Smooth muscle cell (in vitro differentiated cells): ENCODE measurements at regions not wholly inside any gene's neighbourhood (a gene's known extent, or its start where the extent isn't known, plus 50 kb on each side); places are given as distances from the start of the nearest gene placed in this dataset.

Source experiments
- DNase-seq: peaks from one replicate; lab custom pipeline; 2025; ENCODE audit not compliant: unreplicated experiment; lab: John Stamatoyannopoulos, UW
- H2AFZ ChIP-seq: fragments of 200-600 bp; sonication (generic); 2 replicates; pipeline ENCODE4 v1.6.0; 2016; ENCODE audit warnings: antibody characterized with exemption, low read depth, mild to moderate bottlenecking
- H3F3A ChIP-seq: fragments of 200-600 bp; sonication (generic); 2 replicates; pipeline ENCODE4 v1.6.0; 2017; ENCODE audit warnings: antibody characterized with exemption, low read depth
- H3K27ac ChIP-seq: fragments of 200-600 bp; sonication (generic); 2 replicates; pipeline ENCODE4 v1.5.1; 2016; ENCODE audit warnings: low read depth, mild to moderate bottlenecking
- H3K27me3 ChIP-seq: fragments of 200-600 bp; sonication (generic); 2 replicates; pipeline ENCODE4 v1.6.1; 2016; ENCODE audit warnings: low read depth, mild to moderate bottlenecking
- H3K36me3 ChIP-seq: fragments of 200-600 bp; sonication (generic); 2 replicates; pipeline ENCODE4 v1.5.1; 2016; ENCODE audit warnings: low read depth
- H3K4me1 ChIP-seq: fragments of 200-600 bp; sonication (generic); 2 replicates; pipeline ENCODE4 v1.5.1; 2016; ENCODE audit warnings: low read depth
- H3K4me2 ChIP-seq: fragments of 200-600 bp; sonication (generic); 2 replicates; pipeline ENCODE4 v1.6.0; 2016; ENCODE audit warnings: mild to moderate bottlenecking
- H3K4me3 ChIP-seq: fragments of 200-600 bp; sonication (generic); 2 replicates; pipeline ENCODE4 v1.5.1; 2016; ENCODE audit warnings: mild to moderate bottlenecking
- H3K79me2 ChIP-seq: fragments of 200-600 bp; sonication (generic); 2 replicates; pipeline ENCODE4 v1.6.0; 2016; ENCODE audit warnings: low read depth, mild to moderate bottlenecking
- H3K9ac ChIP-seq: fragments of 200-600 bp; sonication (generic); 2 replicates; pipeline ENCODE4 v1.6.0; 2016; ENCODE audit warnings: low read depth
- H3K9me3 ChIP-seq: fragments of 200-600 bp; sonication (generic); replicated peaks from 2 replicates; pipeline ENCODE4 v1.5.1; 2016; ENCODE audit warnings: low read depth
- H4K20me1 ChIP-seq: fragments of 200-600 bp; sonication (generic); 2 replicates; pipeline ENCODE4 v1.6.0; 2016; ENCODE audit warnings: low read depth
- WGBS: methylation state at CpG from one replicate; pipeline ENCODE4 v1.1.7; 2016; ENCODE audit warnings: low lambda C conversion rate; 5-methylcytosine and 5-hydroxymethylcytosine counted together
- TF ChIP-seq, protein P1 (sequence below): fragments of 200-600 bp; sonication (generic); IDR thresholded peaks from 2 replicates; pipeline ENCODE4 v1.5.1; 2017; ENCODE audit warnings: borderline replicate concordance, mild to moderate bottlenecking, antibody characterized with exemption; ENCODE audit not compliant: insufficient read depth, poor library complexity, severe bottlenecking

DNA sequence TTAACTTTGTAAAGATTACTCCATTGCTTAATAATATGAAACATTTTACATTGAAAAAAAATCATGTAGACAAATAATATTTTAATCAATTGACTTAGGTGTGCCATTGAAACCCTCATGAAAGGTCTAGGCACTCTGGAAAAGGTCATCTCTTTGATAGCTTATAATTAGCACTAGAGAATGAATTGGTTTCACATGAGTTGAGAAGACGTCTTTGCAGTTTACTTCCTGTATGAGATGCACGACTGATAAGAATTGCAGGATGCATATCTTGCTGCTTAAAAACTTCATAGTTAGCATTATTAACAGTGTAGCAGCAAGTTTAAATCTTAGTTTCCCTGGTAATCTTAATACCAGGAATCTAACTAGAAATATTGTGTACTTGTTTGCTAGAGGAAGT is 614.2 kb upstream of the COBL start:
- WGBS: 85% methylated on average over 2 of the region's 2 CpGs
- TF ChIP-seq, protein P1, sequence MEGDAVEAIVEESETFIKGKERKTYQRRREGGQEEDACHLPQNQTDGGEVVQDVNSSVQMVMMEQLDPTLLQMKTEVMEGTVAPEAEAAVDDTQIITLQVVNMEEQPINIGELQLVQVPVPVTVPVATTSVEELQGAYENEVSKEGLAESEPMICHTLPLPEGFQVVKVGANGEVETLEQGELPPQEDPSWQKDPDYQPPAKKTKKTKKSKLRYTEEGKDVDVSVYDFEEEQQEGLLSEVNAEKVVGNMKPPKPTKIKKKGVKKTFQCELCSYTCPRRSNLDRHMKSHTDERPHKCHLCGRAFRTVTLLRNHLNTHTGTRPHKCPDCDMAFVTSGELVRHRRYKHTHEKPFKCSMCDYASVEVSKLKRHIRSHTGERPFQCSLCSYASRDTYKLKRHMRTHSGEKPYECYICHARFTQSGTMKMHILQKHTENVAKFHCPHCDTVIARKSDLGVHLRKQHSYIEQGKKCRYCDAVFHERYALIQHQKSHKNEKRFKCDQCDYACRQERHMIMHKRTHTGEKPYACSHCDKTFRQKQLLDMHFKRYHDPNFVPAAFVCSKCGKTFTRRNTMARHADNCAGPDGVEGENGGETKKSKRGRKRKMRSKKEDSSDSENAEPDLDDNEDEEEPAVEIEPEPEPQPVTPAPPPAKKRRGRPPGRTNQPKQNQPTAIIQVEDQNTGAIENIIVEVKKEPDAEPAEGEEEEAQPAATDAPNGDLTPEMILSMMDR: no peak
- no peak overlapping the region for H3K4me3 ChIP-seq

DNA sequence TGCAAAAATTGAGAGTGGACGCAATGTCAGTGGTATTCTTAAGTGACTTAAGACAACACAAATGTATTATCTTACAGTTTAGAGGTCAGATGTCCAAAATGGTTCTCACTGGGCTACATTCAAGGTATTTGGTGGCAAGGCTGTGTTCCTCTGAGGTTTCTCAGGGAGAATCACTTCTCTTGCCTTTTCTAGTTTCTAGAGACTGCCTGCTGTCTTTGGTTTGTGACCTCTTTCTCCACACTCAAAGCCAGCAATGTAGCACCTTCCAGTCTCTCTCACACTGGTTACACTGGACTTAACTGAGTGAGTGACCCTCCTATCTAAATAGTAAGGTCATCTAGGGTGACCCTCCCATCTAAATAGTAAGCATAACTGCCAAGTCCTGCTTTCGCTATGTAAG is 613.2 kb upstream of the COBL start:
- Histone ChIP-seq H3K4me1 (no peaks in the 10 kb centered on the region), H3F3A (no peaks in the 10 kb centered on the region), H3K4me3 (no peak overlapping the region), H3K27me3 (no peaks in the 10 kb centered on the region), H4K20me1 (no peaks in the 10 kb centered on the region), H3K9me3 (no peaks in the 10 kb centered on the region), H3K4me2 (no peak overlapping the region), H2AFZ (no peak overlapping the region), H3K9ac (no peak overlapping the region), H3K79me2 (no peaks in the 10 kb centered on the region), H3K36me3 (no peaks in the 10 kb centered on the region), H3K27ac (no peak overlapping the region)
- TF ChIP-seq, protein P1: no peak
- DNase-seq: no peak
- 50% methylated on average over 2 of the region's 2 CpGs for WGBS

More for the DNA sequence above, 614.2 kb upstream of the COBL start:
- H3K27ac ChIP-seq: no peak overlapping the region
- no peaks in the 10 kb centered on the region for H3K9me3 ChIP-seq
- no peaks in the 10 kb centered on the region for H3K27me3 ChIP-seq
- no peaks in the 10 kb centered on the region for H4K20me1 ChIP-seq
- H2AFZ ChIP-seq: no peak overlapping the region
- H3F3A ChIP-seq: no peaks in the 10 kb centered on the region
- H3K9ac ChIP-seq: no peak overlapping the region
- no peaks in the 10 kb centered on the region for H3K79me2 ChIP-seq
- H3K4me1 ChIP-seq: no peaks in the 10 kb centered on the region
- DNase-seq: no peak
- no peak overlapping the region for H3K4me2 ChIP-seq
- no peaks in the 10 kb centered on the region for H3K36me3 ChIP-seq

GRCh38 chr7:51927738-51928137 is 611.1 kb upstream of the COBL start:
- Histone ChIP-seq H3K27me3 (no peaks in the 10 kb centered on the region), H3K4me1 (no peaks in the 10 kb centered on the region), H3K9me3 (no peaks in the 10 kb centered on the region), H3F3A (no peaks in the 10 kb centered on the region), H3K79me2 (no peaks in the 10 kb centered on the region), H3K4me3 (no peak overlapping the region), H3K4me2 (no peak overlapping the region), H2AFZ (no peak overlapping the region), H3K9ac (no peak overlapping the region), H3K27ac (no peak overlapping the region), H4K20me1 (no peaks in the 10 kb centered on the region), H3K36me3 (no peaks in the 10 kb centered on the region)
- 88% methylated on average over 6 of the region's 6 CpGs for WGBS
- no peak for DNase-seq
- TF ChIP-seq, protein P1: no peak

GRCh38 chr7:51918581-51918980 is 602.0 kb upstream of the COBL start:
- no peaks in the 10 kb centered on the region for H3F3A ChIP-seq
- no peaks in the 10 kb centered on the region for H3K9me3 ChIP-seq
- H4K20me1 ChIP-seq: no peaks in the 10 kb centered on the region
- H3K36me3 ChIP-seq: no peaks in the 10 kb centered on the region
- no peak overlapping the region for H3K27ac ChIP-seq
- no peaks in the 10 kb centered on the region for H3K79me2 ChIP-seq
- H3K4me2 ChIP-seq: no peak overlapping the region
- TF ChIP-seq, protein P1: no peak
- 88% methylated on average over 3 of the region's 3 CpGs for WGBS
- no peaks in the 10 kb centered on the region for H3K27me3 ChIP-seq
- no peaks in the 10 kb centered on the region for H3K4me1 ChIP-seq
- H3K4me3 ChIP-seq: no peak overlapping the region
- DNase-seq: no peak
- no peak overlapping the region for H3K9ac ChIP-seq
- H2AFZ ChIP-seq: no peak overlapping the region
